NCI-H510A treated with DMSO at 0.1 percent for 48 hours (cell line): ENCODE measurements at regions not wholly inside any gene's neighbourhood (a gene's known extent, or its start where the extent isn't known, plus 50 kb on each side); places are given as distances from the start of the nearest gene placed in this dataset.
"Not testable (repeated sequence)": the region's sequence is repeated elsewhere in the genome, so short reads cannot be mapped to it uniquely, and the experiment has no call there.

Source experiments
- DNase-seq: peaks from one replicate; lab custom pipeline; 2025; lab: John Stamatoyannopoulos, UW

DNA sequence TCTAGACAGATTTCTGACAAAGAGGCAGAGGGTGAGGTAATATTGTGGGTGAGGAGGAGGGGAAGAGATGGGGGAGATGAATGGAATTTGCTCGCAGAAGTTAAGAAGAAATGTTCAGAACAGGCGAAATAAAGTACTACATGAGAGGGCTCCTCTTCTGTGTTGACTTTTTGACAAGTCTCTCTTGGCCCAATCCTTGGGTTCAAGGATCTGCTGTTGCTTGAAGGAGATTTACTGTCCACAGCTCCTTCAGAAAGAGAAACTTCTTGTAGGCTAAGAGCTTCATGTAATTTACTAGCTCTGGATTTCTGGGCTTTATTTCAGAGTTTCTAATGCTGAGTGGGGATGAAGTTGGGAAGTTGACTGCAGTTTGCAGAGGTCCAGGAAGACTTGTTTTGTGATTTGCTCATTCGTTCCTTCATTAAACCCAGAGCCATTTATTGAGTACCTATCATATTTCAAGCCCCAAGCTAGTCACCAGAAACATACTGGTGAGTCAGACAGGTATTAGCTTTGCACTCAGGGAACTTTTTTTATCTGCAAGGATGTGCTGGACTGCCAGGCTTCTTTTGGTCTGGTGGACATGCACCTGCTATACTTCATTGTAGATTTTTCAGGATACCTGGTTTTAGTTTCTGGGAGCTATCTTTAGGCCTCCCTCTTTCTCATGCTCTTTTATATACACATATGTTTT is 402.9 kb upstream of the CLINT1 start:
- DNase-seq = no peak

DNA sequence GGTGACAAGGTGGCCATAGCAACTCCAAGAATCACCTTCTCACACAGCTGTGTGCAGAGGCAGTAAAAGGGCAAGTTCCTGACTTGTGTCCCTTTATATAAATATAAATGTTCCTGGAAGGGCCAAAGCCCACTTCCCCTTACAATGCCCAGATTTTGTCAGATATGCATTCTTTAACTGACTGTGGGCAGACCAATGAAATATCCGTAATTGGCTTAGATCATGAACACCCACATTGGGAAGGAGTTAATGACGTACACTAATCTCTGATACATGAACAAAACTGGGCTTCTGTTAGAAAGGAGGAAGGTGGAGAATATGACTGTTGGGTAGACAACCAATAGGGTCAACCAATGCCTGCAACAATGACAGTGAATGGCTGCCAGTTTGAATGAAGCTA is 397.2 kb upstream of the CLINT1 start:
- DNase-seq = no peak

DNA sequence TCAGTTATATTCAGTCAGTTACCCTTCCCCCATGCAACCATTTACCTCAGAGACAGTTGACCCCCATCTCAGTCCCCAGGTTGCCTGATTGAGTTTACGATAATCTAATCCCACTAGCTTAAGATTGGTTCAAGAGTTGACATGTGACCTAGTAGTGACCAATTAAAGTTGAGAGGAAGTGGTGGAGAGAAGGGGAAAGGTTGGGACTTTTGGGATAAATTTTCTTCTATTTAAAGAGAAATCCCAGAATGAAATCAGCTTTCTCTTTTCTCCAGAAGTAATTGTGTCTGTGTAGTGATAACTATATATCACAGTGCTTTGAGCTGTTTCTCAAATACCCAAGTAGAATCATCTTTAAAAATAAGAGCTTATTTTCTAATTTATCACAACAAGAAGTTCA is 396.7 kb upstream of the CLINT1 start:
- DNase-seq = no peak

DNA sequence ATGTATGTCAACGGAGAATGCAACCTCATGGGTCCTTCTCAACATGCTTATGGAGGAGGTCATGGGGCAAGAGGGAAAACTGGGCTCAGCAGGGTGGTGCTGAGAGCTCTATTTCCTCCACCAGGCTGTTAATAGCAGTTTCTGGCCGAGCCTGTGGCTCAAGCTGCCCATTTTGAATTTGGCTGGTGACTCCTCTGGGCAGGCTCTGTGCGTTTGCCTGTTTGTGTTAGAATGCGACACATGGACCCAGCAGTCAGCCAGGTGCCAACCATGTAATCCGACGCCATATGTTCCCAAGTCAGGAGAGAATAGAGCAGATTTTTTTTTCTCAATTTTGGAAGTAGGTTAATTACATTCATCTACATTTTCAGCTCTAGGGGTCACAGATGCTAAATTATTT is 387.7 kb upstream of the CLINT1 start:
- DNase-seq = no peak

DNA sequence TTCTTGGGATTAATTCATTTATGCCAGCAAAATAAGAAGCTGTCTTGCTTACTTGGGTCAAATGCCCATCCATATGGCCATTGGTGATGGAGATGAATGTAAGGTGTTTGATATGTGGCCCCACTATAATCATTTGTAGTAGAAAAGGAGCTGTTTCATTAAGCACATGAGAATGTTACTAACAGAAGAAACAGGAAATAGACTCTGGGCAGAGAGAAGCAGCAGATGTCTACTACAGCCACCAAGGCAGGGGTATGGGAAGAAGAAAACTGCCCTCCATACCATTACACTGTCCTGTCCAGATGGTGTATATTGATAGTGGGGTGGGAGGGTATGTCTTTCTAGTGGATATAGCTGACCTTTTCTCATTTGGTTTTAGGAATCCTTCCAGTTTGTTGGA is 386.6 kb upstream of the CLINT1 start:
- no peak for DNase-seq

DNA sequence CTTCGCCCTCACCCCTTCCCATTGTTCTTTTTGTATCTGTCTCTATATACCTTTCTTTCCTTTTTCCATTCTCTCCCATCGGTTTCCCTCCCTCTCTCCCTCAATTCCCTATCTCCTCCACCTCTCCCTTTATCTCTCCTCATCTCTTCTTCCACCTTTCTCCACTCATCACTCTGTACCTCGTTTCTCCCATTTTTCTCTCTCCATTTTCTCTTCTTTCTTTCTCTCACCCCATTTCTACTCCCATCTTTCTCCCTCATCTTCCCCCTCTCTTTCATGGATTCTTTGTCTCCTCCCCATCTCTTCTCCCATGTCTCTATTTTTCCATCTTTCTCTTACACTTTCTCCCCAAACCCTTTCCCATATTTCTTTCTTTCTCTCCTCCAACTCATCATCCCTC is 385.9 kb upstream of the CLINT1 start:
- no peak for DNase-seq

DNA sequence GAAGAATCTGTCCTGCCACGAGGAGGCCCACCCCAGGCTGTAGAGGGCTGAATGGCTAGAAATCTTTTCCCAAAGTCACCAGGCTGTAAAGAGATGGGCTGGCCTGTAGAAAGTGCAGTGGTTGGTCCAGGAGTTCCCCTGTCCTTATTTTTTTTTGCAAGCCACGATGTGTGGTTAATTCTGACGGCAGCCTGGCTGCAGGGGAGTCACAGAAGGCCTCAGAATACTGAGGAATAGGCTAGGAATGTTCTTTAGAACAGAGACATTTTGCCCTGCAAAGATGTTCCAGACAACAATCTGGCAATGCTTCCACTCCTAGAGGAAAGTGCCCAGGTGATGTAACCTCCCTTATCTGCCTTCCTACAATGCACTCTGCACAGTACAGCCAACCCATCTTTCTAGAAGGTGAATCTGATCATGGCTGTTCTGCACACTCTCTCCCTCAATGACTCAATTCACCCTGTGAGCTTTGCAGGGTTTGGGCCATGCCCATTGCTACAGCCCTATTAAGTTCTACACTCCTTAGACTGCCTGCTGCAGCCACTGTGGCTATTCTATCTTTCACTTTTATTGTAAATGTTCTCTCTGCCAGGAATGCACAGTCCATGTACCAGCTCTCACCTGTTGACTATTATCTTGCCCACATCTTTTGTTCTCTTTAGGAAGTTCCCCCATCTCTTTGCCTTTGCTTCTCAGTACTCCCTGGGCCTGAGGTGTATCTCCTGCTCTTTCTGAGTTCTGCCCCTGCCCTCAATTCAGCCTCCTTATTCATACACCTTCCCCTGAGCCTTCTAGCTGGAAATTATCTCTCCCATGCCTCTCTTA is 377.8 kb upstream of the CLINT1 start:
- no peak for DNase-seq

DNA sequence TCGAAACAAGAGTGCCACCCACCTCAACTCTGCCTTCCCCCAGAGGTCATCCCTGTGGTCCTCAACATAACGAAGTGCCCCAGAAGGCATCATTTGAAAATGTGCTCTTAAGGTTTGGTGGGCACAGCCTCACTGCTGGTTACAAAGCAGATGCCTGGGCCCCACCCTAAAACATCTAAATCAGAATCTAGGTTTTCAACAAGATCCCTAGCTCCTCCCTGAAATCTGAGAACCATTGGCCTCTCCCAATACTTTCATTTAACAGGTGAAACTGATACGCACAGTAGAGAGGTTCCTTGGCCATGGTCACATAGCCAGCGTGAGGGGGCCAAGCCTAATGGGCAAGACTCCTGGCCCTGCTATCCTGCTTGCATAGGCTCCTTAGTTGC is 376.2 kb upstream of the CLINT1 start:
- no peak for DNase-seq

DNA sequence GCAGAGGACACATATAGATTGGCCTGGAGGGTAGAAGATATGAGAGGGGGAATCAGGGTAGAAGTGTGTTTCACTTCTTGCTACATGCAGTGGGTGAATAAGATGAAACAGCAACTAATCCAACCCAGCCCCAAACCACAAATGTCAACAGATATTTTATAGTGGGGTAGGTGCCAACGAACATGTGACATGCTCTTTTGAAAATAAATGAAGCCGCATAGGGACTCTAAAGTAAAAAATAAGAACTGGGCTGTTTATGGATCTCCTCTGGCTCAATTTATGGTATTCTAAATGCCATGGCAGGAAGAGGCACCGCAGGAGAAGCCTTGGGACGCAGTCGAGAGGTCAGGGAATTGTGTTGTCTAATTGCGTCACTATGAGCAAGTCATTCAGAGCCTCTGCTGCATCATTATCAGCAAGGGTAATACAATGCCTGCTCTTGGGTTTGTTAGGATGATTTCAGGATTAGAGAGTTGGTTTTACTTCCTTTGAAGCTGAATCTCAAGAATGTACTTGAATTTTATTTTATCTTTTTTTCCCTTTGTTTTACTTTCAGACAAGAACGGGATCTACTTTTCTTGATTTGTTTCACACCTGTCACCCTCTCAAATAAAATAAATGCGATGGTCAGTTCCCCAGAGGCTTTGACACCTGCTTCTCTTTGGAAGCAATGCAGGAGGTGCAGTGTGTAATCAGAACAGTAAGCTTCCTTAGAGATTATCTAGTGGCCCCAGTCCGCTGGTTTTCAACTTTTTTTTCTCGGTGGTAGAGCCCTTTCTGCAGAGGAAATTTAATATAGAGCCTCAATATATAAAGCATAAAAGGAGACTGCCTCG is 375.6 kb upstream of the CLINT1 start:
- no peak for DNase-seq

DNA sequence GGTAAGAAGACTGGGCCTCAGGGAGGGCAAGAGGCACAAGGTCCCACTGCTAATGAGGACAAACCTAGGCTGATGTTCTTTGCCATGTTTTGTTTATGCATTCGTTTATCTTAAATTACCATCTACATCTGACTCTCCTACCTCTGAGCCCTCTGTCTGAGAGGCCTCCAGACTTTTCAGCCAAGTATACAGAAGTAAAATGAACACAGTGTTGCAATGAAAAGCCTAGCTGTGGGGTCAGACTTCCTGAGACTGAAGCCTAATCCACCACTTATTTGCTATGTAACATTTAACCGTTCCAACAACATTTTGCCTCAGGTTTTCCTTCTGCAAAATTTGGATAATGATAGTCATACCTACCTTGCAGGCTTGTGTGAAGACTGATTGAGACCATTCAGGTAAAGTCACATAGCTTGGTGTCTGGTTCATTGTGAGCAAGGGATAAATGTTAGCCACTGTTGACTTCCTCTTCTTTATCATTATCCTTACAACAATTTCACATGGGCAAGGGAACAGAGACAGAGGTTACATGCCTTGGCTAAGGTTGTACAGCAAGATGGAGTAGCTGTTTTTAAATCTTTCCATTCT is 374.9 kb upstream of the CLINT1 start:
- no peak for DNase-seq

DNA sequence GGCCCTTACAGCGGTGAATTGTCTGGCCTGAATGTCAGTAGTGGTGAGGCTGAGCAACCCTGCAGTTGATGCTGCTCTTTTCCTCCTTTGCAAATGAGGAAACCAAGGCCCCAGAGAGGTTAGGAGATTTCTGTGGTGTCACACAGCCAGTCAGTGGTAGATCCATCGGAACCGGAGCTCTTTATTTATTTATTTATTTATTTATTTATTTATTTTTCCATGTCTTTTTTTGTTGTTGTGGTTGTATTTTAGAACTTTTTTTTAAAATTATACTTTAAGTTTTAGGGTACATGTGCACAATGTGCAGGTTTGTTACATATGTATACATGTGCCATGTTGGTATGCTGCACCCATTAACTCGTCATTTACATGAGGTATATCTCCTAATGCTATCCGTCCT is 368.4 kb upstream of the CLINT1 start:
- not testable (repeated sequence) for DNase-seq

DNA sequence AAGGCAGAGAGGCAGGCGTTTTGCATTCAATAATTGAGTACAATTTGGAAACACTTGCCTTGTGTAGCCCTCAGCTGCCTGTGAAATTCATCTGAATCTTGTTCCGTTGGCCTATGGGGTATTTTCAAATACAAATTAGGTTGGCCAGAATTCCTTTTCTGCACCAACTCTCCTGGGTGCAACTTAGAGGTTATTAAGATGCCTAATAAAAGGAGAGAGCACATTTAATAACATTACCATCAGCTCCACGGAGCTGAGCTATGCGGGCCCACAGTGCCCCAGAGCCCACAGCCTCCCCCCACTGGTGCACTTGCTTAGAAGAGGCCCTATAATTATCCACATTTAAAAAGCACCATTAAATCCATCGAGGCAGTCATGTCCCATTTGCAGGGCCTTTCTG is 367.6 kb upstream of the CLINT1 start:
- no peak for DNase-seq

DNA sequence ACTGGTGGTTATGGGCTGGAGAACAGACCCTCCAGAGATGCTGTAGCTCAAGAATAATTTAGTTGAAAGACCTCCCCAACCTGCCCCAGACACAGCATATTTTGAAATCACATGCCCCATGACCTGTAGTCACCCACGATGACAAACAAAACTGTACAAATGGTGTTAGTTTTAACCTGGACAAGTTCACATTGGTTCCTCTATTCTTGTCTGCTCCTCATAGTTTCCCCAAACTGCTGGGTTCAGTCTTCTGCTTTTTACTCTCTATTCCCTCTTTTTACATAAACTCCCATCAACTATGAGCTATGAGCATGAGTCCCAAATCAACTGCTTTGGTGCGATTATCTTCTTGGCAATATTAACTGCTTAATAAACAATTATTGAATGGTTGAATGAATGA is 365.3 kb upstream of the CLINT1 start:
- DNase-seq = no peak

DNA sequence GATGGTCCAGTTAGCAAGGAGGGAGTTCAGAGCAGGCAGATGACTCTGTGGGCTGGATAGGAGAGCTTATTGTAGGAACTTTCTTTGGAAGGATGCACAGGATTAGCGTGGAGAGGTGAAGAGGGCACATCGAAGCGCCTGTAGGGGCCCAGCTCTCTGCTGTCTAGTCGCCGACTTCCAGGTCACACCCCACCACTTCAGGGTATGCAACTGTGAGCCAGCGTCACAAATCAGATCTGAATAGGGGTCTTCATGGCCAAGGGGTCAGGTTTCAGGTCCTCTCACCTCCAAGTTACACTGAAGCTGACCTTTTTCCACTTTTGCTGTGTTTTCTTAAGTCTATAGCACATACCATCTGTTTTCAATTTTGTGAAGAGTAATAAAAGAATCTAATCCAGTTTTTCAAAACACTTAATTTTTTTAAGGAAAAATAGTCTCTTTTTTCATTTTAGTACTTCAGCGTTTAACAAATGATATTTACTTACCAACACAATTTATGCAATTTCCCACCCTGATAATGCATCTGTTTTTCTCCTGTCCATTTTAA is 364.2 kb upstream of the CLINT1 start:
- DNase-seq = no peak

DNA sequence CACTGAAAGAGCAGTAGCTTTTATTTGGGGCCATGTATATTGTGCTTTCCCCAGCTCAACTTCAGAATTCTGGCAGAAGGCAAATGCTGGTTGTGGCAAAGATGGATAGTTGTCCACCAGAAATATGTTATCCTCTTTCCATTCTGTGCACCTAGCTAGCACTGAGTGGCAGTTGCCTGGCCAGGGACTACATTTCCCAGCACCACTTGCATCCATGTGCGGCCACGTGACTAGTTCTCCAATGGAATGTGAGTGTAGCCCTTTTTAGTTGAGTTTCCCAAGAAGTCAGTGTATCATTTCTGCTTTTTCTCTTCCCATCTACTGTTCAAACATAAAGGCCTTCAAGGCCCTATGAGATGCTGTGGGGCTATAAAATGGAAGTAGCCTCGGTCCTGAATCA is 354.0 kb upstream of the CLINT1 start:
- no peak for DNase-seq

DNA sequence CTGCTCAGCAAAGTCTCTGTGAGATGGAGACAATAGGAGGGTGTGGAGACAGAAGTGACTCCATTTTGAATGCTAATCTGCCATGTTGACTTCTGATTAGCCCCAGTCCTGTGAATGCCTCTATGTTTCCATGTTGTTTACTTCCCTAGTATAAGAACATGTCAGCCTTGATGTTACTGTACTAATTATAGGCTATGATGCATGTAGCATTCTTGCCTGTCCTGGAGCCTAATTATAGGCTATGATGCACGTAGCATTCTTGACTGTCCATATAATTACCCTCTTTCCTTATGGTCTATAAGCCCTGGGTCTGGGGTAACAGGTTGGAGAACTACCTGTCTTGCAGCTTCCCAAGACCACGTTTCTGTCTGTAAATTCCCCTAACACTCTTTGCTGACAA is 353.3 kb upstream of the CLINT1 start:
- no peak for DNase-seq

DNA sequence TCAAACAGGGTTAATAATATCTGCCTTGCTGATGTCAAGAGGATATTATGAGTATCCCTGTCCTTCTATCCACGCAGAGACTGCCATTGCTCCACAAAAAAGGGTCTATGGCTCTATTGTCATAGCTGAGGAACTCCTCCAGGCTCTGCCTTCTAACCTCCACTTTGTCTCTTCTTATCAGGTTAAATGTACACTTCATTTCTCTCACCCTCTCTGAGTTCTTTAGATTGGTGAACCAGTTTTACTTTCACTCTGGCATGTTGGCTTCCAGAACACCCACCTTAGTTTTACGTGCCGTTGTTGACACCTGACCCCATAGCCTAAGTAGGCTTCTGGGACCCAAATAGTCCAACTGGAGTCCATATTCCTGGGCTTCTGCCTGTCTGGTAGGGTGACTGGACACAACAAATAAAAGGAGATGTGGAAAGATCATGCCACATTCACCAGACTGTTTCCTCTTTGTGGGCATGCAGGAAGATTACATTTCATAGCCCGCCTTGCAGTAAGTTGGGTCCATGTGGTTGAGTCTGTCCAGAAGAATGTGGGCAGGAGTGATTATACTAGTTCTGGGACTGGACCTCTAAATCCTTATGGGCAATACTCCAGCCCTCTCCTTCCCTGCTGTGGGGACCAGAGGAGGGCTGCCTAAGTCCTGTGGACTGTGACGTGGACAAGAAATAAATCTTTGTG is 350.4 kb upstream of the CLINT1 start:
- DNase-seq = no peak

DNA sequence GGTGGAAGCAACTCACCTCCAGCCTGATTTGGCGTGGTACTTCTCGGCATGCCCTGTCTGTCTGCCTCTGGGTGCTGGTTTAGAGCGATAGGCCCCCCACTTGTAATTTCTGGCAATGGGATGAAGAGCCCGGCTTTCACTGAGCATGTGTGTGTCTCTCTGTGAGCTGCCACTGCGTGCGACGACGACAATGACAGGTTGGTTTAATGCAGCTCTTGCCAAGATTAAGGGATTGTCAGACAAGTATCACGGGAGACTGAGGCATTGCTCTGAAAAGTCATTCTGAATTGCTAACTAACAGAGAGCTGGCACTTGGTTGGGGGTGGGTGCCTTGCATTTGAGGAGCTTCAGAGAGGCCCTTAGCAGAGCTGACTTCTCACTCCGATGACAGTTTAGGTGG is 348.8 kb upstream of the CLINT1 start:
- DNase-seq = no peak

DNA sequence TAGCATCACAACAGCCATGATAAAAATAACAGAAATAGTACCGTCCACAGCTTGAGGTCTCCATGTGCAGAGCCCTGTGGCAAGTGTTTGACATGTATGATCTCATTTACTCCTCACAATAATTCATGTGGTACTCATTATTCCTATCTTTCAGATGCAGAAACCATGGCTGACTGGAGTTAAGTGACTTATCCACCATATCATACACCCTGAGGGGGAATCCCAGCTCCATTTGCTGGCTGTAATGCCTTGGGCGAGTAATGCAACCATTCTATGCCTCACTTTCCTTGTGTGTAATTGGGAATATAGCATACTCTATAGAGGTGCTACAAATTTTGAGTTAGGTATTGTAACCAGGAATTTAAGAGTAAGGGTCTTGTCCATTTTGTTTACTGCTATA is 347.0 kb upstream of the CLINT1 start:
- no peak for DNase-seq

DNA sequence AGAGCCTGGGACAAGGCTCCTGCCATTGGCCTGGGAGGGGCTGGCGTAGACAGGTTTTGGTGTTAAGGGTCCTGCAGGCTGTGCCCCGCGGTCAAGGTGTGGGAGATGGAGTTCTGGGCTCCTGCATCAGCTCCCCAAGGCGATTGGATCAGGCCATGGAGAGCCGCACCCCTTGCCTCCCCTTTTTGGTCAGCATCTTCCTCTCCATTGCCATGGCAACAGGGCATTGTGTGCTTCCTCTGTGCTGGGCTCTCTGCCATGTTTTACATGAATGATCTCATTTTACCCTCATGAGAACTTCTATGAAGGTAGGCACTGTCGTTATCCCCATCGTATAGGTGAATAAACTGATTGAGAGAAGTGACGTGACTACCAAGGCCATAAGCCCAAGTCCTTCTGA is 344.3 kb upstream of the CLINT1 start:
- no peak for DNase-seq

DNA sequence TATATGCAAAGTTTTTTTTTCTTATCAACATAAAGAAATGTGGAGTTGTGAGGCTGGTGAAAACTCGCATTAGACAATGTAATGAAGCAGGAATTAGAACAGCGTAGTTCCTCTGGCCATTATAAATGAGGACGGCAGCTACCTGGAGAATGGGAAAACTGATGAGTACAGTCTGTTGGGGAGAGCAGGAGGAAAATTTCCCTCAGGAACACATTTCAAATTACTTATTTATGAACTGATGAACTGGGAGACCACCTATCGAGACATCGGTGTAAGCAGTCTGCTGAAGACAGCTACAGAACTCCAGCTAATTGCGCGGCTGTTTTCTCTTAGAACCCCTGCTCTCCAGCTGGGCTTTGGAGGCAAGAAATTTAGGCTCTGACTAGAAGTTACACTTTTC is 343.9 kb upstream of the CLINT1 start:
- no peak for DNase-seq

DNA sequence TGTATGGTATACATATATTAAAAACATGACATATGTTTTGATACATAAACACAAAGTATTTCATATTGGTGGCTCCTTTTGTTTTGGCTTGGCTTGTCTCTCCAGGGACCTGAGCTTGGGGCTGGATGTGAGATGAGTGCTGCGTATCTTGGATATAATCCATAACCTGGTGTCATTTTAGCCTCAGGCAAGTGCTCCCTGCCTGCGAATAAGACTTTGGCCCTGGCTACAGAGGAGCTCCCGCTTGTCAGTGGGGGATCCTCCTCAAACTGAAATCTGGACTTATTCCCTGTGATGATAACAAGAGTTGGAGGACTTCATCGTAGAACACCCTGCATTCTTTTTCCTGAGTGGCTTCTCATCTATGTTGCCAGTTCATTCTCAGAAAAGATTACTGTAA is 341.7 kb upstream of the CLINT1 start:
- DNase-seq = no peak
